Vagina (tissue), 2 donors: ENCODE measurements at regions not wholly inside any gene's neighbourhood (a gene's known extent, or its start where the extent isn't known, plus 50 kb on each side); places are given as distances from the start of the nearest gene placed in this dataset.

Source experiments
- DNase-seq, 2 donors: peaks; one replicate each; pipeline ENCODE4 v3.0.0-alpha.2; 2017; ENCODE audit errors: extremely low spot score in 2 of 2
- H3K27ac ChIP-seq: fragments of 200-600 bp; sonication (generic); one replicate; pipeline ENCODE4 v1.5.1; 2019
- H3K27me3 ChIP-seq: fragments of 200-600 bp; sonication (generic); one replicate; pipeline ENCODE4 v1.5.1; 2019
- H3K36me3 ChIP-seq, 2 donors: fragments of 200-600 bp; sonication (generic); one replicate each; pipeline ENCODE4 v1.5.1; 2017 to 2019
- H3K4me1 ChIP-seq: fragments of 200-600 bp; sonication (generic); one replicate; pipeline ENCODE4 v1.5.1; 2019
- H3K4me3 ChIP-seq, 2 donors: fragments of 200-600 bp; sonication (generic); 1 replicate in 1 of 2; 2 replicates in 1 of 2; pipeline ENCODE4 v1.5.1; 2016 to 2019
- H3K9me3 ChIP-seq: fragments of 200-600 bp; sonication (generic); one replicate; pipeline ENCODE4 v1.5.1; 2019
- CTCF ChIP-seq, 3 experiments: fragments of 450-650 bp in 2 of 3; fragments of 200-600 bp in 1 of 3; sonication (generic) in 1 of 3; IDR thresholded peaks; one replicate each; pipeline ENCODE4 v1.5.1; 2017 to 2019; ENCODE audit warnings: antibody characterized with exemption in 3 of 3, mild to moderate bottlenecking in 2 of 3, moderate library complexity in 2 of 3
- POLR2A ChIP-seq, 2 donors: fragments of 450-650 bp; IDR thresholded peaks; one replicate each; pipeline ENCODE4 v1.6.1; 2017; ENCODE audit warnings: antibody characterized with exemption in 2 of 2, mild to moderate bottlenecking in 2 of 2, moderate library complexity in 2 of 2
- POLR2AphosphoS5 ChIP-seq, 2 donors: sonication (generic); formaldehyde crosslinking; IDR thresholded peaks; one replicate each; pipeline ENCODE4 v1.9.0; 2017; ENCODE audit warnings: antibody characterized with exemption in 2 of 2, mild to moderate bottlenecking in 2 of 2, low read depth in 1 of 2; ENCODE audit not compliant: insufficient read depth in 1 of 2
- intact Hi-C: fragments of 100-400 bp; cut with DNase I; formaldehyde crosslinking; loops from one replicate; pipeline ENCODE4 v1.15.1; 2023

GRCh38 chr1:5297180-5297885, 642.9 kb downstream of the AJAP1 start:
- Histone ChIP-seq H3K36me3 (no peaks in the 10 kb centered on the region), H3K9me3 (no peaks in the 10 kb centered on the region), H3K27me3 (no peaks in the 10 kb centered on the region), H3K27ac (no peak overlapping the region), H3K4me3 (no peak overlapping the region), H3K4me1 (peaks cover 13% of the 10 kb centered on the region)
- intact Hi-C loops, result no loop called here
- DNase-seq, result no peak
- TF ChIP-seq CTCF (IDR thresholded peaks at IDR 0.05) (no peak), POLR2A (IDR thresholded peaks at IDR 0.05) (no peak), POLR2AphosphoS5 (IDR thresholded peaks at IDR 0.05; ENCODE audit: insufficient read depth in 1 of 2, low read depth in 1 of 2) (no peak)

- H3K36me3 ChIP-seq, result no peaks in the 10 kb centered on the region
- TF ChIP-seq CTCF (IDR thresholded peaks at IDR 0.05), result no peak
- TF ChIP-seq POLR2AphosphoS5 (IDR thresholded peaks at IDR 0.05; ENCODE audit: insufficient read depth in 1 of 2, low read depth in 1 of 2), result no peak
- no peak for TF ChIP-seq POLR2A (IDR thresholded peaks at IDR 0.05)
- peaks cover 13% of the 10 kb centered on the region for H3K4me1 ChIP-seq
- no peak for DNase-seq
- H3K4me3 ChIP-seq, result no peak overlapping the region
- no peaks in the 10 kb centered on the region for H3K27me3 ChIP-seq
- no peaks in the 10 kb centered on the region for H3K9me3 ChIP-seq
- intact Hi-C loops, result no loop called here
- no peak overlapping the region for H3K27ac ChIP-seq
Observed at GRCh38 chr1:5296557-5297179, 642.3 kb downstream of the AJAP1 start.

GRCh38 chr1:5296095-5296494, 641.7 kb downstream of the AJAP1 start:
- H3K27me3 ChIP-seq, result no peaks in the 10 kb centered on the region
- no peaks in the 10 kb centered on the region for H3K9me3 ChIP-seq
- no peak overlapping the region for H3K4me3 ChIP-seq
- H3K4me1 ChIP-seq, result peaks cover 13% of the 10 kb centered on the region
- H3K27ac ChIP-seq, result no peak overlapping the region
- intact Hi-C loops, result no loop called here
- no peak for DNase-seq
- no peaks in the 10 kb centered on the region for H3K36me3 ChIP-seq
- TF ChIP-seq POLR2AphosphoS5 (IDR thresholded peaks at IDR 0.05; ENCODE audit: insufficient read depth in 1 of 2, low read depth in 1 of 2), result no peak
- TF ChIP-seq CTCF (IDR thresholded peaks at IDR 0.05), result no peak
- no peak for TF ChIP-seq POLR2A (IDR thresholded peaks at IDR 0.05)

- no peak overlapping the region for H3K27ac ChIP-seq
- intact Hi-C loops, result no loop called here
- H3K9me3 ChIP-seq, result no peaks in the 10 kb centered on the region
- no peaks in the 10 kb centered on the region for H3K27me3 ChIP-seq
- TF ChIP-seq POLR2AphosphoS5 (IDR thresholded peaks at IDR 0.05; ENCODE audit: insufficient read depth in 1 of 2, low read depth in 1 of 2), result no peak
- TF ChIP-seq CTCF (IDR thresholded peaks at IDR 0.05), result no peak
- TF ChIP-seq POLR2A (IDR thresholded peaks at IDR 0.05), result no peak
- no peaks in the 10 kb centered on the region for H3K36me3 ChIP-seq
- DNase-seq, result no peak
- H3K4me1 ChIP-seq, result peaks cover 4% of the 10 kb centered on the region
- H3K4me3 ChIP-seq, result no peak overlapping the region
Observed at GRCh38 chr1:5291889-5292288, 637.5 kb downstream of the AJAP1 start.
